GM18519 (cell line): ENCODE measurements at regions not wholly inside any gene's neighbourhood (a gene's known extent, or its start where the extent isn't known, plus 50 kb on each side); places are given as distances from the start of the nearest gene placed in this dataset.
"Not testable (repeated sequence)": the region's sequence is repeated elsewhere in the genome, so short reads cannot be mapped to it uniquely, and the experiment has no call there.

ENCODE experiments used
- ATAC-seq: cut with Tn5 transposase; IDR thresholded peaks from one replicate; pipeline ENCODE4 v1.9.1; 2021; ENCODE audit warnings: mild to moderate bottlenecking, moderate library complexity; ENCODE audit not compliant: unreplicated experiment, low FRiP score

DNA sequence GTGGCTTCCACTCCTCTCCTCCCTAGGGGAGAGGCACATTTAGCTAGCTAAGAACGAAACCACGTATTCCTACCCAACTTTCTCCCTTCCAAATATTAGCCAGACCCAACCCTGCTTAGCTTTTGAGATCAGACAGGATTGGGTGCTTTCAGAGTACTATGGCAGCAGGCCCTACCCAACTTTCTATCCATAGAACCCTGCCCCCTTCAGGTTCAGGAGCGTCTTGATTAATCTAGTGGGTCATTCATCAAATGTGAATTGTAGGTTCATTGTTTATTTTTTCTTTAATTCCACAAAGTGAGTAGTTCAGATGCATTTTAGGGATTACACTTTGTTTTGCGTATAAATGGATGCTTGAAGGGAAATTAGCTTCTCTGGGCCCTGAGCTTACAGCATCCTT, 188.3 kb downstream of the MIB1 start:
- no peak for ATAC-seq

DNA sequence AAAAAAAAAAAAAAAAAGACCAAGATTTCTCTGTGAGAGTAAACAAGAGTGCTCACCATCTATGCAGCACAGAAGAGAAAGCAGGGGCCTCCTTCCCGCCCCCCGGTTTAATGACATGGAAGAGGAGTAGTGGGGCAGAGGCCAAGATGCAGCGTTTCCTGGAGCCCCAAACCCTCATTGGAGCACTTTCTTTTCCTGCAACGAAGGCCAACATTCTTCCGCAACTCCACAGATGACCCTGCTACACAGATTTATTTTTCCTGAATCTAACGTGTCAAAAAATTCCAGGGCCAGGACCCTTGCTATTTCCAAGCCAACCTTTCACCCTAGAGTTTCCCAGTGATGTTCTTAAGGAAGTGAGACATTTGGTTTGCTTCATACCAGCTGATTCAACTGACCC, 189.6 kb downstream of the MIB1 start:
- ATAC-seq, result no peak

- ATAC-seq, result no peak
Observed at GRCh38 chr18:21933931-21934765, 193.6 kb downstream of the MIB1 start.

DNA sequence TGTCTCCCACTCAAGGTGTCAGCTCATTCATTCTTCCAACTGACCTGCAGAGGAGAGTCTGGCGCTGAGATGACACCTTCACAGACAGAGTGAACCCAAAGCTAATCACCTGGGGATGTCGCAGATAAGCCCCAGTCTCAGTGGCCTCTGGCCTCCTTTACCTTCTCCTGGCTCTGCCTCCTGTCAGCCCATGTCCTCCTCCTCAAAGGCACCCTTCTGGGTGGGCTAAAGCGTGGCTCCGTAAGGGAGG, 194.1 kb downstream of the MIB1 start:
- ATAC-seq, result no peak

DNA sequence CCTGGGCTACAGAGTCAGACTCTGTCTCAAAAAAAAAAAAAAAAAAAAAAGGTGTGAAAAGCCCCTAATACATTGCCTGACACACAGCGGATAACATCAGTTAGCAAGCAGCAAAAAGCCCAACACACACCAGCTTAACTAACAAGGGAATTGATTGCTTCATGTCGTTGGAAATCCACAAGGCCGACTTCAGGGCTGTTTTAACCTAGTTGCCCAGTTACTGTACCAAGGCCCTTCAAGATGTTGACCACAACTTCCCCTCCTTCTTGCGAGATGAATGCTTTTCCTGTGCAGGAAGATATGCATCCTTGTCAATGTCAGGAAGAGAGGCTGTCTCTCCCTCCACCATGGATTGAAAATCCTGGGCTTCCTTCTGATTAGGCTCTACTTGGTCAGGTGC, 202.9 kb downstream of the MIB1 start:
- no peak for ATAC-seq

- no peak for ATAC-seq
Observed at GRCh38 chr18:21949326-21950015, 208.9 kb downstream of the MIB1 start.

- peak; percentile 96 for ATAC-seq
Observed at GRCh38 chr18:21955757-21956652, 213.4 kb upstream of the GATA6 start.

DNA sequence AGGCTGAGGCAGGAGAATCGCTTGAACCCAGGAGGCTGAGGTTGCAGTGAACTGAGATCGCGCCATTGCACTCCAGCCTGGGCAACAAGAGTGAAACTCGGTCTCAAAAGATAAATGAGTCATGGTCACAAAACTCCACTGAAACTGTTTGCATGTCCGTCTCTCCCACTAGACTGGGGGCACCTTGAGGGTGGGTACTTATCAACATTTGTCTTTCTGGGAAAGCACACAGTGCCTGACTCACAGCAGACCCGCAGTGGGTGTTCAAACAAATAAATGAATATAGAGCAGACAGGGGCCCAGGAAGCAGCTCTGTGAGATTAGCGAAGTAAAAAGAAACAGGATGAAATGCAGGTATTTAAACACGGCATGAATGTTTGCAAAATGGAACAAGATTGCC, 211.1 kb upstream of the GATA6 start:
- ATAC-seq, result no peak

- no peak for ATAC-seq
Observed at GRCh38 chr18:21958707-21959450, 210.5 kb upstream of the GATA6 start.

DNA sequence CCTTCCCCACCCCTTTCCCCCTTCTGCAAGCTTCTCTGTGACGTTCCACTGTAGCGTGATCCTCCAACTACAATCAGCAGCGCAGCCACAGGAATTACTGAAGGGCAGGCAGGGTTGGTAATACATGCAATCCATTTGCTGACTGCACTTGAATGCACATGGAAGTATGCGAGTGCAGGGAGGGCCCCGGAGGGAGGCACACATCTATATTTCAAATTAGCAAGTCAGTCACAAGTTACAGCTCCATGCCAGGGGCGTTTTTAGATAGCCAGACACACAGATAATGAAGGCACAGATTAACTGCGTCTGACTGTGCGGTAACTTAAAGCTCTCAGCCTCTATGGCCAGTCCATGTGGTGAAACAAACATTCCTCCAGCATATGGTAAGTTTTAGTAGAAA, 209.2 kb upstream of the GATA6 start:
- no peak for ATAC-seq

- no peak for ATAC-seq
Observed at GRCh38 chr18:21963336-21963735, 206.1 kb upstream of the GATA6 start.

DNA sequence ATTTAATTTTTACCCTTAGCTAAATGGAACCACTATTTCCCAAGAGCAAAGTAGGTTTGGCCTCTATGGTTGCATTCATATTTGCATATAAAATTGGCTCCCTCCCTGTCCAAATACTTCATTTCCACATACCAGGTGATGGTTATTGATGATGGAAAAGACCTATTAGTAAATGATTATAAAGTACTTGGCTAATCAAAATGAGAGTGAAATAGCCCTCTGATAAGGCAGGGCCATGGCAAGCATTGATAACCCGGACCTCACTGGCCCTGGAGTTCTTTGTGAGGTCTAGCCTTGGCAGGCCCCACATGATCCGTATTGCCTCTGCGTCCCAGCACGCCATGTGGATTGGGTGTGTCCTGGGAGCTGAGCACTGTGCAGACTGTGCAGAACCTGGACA, 201.1 kb upstream of the GATA6 start:
- ATAC-seq, result no peak

- no peak for ATAC-seq
Observed at GRCh38 chr18:21972281-21972680, 197.1 kb upstream of the GATA6 start.

DNA sequence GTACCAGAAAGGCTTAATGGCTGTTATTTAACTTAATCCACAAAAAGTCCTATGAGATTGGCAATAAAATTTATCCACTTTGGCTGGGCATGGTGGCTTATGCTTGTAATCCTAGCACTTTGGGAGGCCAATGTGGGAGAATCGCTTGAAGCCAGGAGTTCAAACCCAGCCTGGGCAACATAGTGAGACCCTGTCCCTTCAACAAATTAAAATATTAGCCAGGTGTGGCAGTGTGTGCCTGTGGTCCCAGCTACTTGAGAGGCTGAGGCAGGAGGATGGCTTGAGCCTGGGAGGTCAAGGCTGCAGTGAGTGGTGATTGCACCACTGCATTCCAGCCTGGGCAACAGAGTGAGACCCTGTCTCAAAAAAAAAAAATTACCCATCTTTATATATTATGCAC, 193.4 kb upstream of the GATA6 start:
- ATAC-seq, result not testable (repeated sequence)

- no peak for ATAC-seq
Observed at GRCh38 chr18:21978546-21979170, 190.7 kb upstream of the GATA6 start.

DNA sequence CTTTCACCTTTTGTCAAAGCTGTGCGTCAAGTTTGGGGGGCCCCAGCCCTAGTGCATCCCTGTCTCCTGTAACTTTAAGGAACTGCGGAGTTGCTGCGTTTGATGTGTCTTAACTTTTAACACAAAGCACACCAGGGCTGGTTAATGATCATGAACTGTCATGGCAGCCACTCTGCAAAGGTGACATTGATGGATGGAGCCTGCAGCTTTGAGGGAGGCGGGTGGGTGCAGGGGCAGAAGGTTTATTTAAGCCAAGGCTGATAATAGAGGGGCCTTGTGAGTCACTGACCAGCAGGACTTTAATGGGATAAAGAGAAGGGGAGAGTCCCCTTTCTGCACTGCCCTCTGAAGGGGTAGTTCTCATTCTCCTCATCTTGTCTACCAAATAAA, 190.2 kb upstream of the GATA6 start:
- no peak for ATAC-seq

DNA sequence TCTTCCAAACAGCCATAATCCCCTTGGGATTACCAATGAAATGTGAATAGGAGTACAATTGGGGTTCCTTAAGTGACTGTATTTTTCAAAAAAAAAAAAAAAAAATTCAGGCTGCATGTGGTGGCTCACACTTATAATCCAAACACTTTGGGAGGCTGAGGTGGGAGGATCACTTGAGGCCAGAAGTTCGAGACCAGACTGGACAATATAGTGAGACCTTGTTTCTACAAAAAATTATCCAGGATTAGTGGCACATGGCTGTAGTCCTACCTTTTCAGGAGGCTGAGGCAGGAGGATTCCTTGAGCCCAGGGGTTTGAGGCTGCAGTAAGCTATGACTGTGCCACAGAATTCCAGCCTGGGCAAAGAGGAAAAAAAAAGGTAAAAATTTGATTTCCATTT, 189.6 kb upstream of the GATA6 start:
- no peak for ATAC-seq

- no peak for ATAC-seq
Observed at GRCh38 chr18:21980744-21981143, 188.6 kb upstream of the GATA6 start.

- not testable (repeated sequence) for ATAC-seq
Observed at GRCh38 chr18:21981489-21981888, 187.9 kb upstream of the GATA6 start.

- no peak for ATAC-seq
Observed at GRCh38 chr18:21991081-21991534, 178.3 kb upstream of the GATA6 start.
